GM21723 (cell line): ENCODE measurements at regions not wholly inside any gene's neighbourhood (a gene's known extent, or its start where the extent isn't known, plus 50 kb on each side); places are given as distances from the start of the nearest gene placed in this dataset.

Experiments used
- ATAC-seq: cut with Tn5 transposase; IDR thresholded peaks from one replicate; pipeline ENCODE4 v1.9.1; 2021; ENCODE audit warnings: mild to moderate bottlenecking, moderate library complexity; ENCODE audit not compliant: unreplicated experiment

DNA sequence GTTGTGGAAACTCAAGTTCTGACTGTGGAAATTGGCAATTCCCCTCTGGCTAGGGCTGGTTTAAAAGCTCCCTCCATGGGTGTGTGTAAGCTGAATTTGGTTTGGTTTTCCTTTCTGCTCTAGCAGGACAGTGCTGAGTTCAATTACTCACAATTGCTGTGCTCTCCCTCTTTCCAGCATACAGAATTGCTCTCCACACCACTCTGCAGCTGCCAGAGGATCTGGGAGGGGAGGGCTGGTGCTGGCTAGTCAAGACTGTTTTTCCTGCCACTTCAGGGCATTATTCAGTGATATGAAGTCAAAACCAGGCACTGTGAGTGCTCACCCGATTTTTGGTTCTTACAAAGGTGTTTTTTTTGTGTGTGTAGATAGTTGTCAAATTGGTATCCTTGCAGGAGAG lies 336.9 kb upstream of the SLC24A2 start:
- ATAC-seq: no peak

DNA sequence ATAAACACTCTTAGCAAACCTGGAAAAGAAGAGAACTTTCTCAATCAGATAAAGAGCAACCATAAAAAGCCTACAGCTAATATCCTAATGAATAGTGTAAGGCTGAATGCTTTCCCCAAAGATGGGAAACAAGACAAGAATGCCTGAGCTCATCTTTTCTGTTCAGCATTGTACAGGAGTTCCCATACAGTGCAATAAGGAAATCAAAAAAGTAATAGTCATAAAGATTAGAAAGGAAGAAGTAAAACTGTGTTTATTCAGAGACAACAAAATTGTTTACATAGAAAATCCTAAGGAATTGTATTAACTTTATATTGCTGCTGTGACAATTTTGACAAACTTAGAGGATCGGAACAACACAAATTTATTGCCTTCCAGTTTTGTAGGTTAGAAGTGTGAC lies 330.7 kb upstream of the SLC24A2 start:
- ATAC-seq: no peak

DNA sequence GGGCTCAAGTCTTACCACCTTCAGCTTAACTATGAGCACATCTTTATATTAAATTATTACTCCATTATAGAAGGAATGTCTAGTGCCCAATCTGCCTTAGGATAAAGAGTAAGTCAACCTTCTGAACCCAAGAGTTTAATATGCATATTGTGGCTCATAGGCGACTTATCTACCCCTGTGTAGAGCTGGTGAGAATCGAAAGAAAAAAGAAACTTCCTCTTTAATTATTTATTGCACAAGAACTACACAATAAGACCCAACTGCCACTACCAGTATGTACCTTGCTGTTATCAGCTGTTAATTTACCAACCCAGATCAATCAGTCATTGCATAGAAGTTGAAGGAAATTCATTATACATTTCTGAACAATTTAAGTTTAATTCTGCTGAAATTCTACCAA lies 329.1 kb upstream of the SLC24A2 start:
- no peak for ATAC-seq

DNA sequence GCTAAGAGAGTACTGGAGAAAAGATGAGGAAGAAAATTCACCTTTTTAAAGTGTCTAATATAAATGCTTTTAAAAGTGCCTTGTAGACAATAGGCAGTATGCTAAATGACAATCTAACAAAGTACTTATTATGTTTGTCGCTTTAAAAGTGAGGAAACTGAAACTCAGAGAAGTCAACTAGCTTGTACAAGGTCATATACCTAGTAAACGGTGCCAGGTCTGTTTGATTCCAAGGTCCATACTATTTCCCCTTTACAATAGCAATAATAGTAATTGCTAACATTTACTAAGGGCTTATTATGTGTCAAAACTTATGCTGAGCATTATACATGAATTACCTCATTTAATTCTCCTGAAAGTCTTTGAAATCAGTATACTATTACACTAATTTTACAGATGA lies 328.6 kb upstream of the SLC24A2 start:
- ATAC-seq: no peak

DNA sequence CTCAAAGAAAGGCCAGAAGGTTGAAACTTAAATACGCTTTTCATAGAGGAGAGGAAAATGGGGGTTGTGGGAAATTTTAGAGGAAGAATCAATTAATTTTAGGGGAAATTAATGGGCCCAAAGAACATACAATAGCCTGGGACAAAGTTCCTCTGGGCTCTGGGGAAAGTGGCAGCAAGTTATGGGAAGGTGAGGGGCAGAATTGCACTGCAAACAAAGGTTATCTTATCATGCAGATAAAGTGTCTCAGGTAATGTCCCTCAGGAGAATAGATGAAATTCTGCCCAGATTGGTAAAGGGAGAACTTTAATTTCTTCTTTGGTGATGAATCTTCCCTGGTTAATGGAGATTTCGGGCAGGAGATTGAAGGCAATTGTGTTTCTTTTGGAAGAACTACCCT lies 326.1 kb upstream of the SLC24A2 start:
- no peak for ATAC-seq

DNA sequence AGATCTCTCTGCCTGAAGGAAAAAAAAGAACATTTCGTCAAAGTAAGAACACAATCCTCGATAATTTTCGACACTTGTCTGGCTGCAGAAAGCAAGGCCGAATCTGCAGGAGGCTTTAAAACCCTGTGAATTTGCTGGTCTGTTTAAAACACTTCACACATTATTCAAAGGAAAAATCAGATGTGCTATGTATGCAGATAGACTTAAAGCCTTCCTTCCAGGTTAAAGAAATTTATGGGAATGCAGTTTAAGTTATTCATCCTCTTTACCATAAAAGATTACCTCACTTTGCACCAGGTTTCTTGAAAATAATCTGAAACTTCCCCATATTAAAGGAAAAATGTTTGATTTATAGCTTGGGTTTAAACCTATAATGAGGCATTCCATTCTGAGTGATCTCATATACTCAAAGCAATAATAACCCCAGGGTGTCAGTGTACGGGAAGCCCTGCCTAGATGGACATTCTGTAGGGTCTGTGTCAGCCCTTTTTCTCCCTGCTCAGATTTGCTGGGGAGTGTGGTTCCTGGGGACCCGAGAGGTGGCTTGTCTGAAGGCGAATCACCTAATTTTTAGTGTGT lies 323.5 kb upstream of the SLC24A2 start:
- no peak for ATAC-seq

DNA sequence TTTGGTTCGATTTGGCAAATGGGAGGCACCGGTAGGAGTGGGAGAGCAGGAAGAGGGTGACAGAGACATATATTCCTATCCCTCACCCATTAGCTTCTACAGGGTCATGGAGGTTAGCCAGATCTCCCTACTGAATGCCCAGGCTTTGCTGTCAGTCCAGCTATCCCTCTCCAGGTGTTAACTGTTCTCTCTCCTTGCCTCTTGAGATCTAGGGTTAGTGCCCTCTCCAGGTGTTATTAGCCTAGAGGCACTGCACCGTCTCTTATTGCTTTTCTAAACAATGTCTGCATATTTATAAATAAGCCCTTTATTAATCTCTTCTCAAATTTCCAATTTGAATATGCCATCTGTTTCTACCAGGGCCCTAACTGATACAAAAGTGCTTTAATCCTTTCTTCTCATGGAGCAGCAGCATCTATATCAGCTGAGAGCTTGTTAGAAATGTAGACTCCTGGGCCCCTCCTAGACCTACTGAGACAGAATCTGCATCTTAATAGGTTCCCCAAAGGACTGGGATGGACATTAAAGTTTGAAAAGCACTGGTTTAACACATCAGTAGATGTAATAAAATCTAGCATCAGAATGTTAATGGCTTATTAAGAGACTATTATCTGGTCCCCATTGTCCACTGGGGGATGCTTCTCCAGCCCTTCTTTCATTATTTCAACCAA lies 322.5 kb upstream of the SLC24A2 start:
- ATAC-seq: no peak

DNA sequence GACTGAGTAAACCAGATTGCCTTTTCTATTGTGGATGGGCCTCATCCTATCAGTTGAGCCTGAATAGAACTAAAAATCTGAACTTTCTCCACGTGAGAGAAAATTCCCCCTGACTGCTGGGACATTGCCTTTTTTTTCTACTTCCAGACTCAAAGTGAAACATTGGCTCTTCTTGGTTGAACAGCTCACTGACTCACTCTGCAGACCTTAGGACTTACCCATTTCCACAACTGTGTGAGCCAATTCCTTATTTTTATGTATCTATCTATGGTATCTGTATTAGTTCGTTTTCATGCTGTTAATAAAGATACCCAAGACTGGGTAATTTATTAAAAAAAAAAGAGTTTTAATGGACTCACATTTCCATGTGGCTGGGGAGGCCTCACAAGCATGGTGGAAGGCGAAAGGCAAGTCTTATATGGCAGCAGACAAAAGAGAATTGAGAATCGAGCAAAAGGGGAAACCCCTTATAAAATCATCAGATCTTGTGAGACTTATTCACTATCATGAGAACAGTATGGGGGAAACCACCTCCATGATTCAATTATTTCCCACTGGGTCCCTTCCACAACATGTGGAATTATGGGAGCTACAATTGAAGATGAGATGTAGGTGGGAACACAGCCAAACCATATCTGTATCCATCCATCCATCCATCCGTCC lies 306.7 kb upstream of the SLC24A2 start:
- no peak for ATAC-seq

DNA sequence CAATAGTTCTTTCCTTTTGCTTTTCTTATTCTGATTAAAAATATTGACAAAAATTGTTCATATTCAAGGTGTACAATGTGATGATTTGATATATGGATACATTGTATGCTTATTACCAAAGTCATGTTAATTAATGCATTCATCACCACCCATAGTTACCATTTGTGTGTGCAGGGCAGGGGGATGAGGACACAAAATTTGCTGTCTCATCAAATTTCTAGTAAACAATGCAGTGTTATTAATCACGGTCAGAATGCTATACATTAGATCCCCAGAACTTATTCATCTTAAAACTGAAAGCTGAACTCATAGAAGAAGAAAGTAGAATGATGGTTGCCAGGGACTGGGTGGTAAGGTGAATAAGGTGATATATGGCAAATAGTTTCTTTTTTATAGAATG lies 303.7 kb upstream of the SLC24A2 start:
- ATAC-seq: no peak

DNA sequence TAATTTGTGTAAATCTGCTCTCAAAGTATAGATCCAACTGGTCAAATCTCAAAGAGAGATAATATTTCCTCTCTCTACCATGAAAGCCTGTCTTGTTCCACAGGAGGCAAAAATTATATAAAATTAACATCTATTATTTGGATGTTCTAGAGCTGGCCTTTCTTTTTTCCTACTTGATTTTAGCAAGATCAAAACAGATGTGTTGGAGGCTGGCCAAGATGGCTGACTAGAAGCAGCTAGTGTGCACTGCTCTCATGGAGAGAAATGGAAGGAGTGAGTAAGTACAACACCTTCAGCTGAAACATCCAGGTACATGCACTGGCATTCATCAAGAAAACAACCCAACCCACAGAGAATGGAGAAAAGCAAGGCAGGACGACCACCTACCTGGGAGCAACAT lies 298.6 kb upstream of the SLC24A2 start:
- no peak for ATAC-seq

DNA sequence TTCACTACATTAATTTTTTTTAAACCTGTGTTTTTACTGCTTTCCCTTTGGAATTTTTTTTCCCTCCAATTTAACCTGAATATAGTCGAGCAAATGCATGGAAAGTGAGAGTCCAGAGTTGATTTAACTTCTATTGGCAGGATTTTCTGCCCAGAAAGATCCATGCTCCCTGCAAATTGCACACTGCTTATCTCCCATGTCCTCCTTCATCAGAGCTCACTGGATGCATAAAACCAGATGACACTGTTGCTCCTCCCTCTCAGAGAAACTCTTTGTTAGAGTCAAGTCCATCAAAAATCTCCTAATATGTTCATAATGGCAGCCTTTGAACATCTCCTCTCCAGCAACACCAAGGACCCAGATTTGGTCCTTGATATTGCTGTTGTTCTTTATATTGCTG lies 297.0 kb upstream of the SLC24A2 start:
- ATAC-seq: no peak

DNA sequence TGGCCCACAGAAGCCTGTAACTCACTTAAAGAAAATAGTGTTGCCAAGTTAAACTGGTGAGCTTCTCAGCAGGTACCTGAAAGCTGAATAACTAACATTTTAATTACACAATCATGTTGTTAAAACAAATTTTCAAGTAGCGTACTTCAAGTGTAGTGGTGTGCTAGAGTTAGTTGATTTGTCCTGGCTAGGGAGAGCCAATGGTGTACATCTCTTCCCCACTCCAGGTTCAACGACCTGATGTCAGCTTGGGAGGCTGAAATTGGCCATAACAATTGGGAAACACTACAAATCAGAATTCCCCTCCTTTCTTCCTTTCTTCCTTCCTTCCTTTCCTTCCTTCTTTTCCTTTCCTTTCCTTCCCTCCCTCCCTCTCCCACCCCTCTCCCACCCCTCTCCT lies 295.3 kb upstream of the SLC24A2 start:
- no peak for ATAC-seq

DNA sequence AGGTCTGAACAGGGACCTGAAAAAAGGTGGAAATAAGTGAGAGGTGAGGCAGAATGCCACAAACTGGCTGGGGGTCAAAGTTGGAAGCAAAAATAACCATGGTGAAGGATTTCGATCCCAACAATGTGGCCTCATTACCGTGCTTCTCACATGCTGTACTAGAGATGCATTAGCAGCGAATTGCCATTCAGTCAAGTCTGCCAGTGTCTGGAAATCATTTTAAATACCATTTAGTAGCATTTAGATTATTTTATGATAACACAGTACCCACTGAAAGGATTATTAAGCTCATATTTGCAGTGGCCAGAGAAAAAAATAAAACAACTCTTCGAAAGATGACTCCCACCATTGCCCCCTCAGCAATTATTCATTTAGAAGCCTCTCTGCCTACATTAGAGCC lies 294.6 kb upstream of the SLC24A2 start:
- no peak for ATAC-seq

DNA sequence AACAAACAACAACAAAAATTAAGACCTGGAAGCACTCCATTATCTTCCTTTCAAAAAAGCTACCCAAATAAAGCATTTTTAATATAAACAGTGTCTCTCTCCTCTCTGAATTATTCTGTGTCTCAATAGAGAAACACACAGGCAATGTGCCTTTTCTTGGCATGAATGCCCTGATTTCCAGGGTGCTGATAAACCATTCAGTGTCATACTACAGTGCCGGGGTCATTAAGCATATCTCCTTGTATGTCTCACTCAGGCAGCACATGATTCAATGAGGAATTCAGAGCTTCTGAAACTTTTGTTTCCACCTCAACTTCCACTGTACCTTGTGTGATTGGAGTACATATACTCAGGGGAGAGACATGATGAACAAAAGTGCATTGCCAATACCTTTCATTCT lies 294.0 kb upstream of the SLC24A2 start:
- ATAC-seq: no peak

DNA sequence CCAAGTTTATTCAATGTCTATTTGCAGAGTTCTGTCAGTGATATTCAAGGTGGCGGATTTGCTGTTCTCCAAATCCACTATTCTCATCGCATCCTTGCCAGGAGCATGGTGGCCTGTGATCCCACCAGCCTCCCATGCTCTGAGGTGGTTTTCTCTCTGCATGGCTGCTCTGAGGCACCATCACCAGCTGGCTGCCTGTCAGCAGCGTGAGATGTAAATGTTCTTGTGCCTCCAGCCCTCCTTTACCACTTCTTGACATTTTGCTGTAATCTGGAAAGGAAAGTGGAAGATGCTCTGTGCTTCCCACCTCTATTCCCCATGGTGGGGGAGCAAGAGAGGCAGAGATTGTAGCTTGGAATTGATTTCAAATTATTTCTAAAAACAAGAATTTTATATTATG lies 293.6 kb upstream of the SLC24A2 start:
- no peak for ATAC-seq

DNA sequence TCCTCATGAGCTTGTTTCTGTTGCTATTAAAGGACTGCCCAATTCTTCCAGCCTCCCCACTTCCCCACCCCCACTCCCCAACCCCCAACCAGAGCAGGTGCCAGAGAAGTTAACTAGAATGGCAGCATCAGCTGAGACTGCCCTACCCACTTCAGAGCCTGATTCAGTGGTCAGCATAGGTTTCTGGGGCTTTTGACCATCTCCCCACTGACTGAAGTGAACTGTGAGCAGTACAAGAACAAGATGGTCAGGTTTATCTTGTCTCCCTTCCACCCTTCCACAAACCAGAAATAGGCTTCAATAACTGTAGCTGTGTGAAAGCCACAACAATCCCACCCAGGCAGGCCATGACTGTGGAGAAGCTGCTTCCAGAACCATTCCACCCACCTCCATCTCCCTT lies 289.4 kb upstream of the SLC24A2 start:
- ATAC-seq: no peak

DNA sequence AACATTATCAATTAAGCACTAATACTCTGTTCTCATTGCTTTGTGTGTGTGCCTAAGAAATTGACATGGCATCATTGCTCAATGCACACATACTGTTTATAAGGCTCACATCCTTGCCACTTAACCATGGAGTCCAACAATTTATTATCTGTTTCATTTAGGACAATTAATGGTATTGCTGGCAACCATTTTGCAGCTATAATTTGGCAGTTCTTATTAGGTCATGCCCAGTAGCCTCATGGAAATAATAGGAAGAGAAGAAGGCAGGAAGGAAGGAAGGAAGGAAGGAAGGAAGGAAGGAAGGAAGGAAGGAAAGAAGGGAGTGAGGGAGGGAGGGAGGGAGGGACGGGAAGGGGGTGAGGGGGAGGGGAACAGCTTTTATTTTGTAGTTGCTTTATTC lies 285.5 kb upstream of the SLC24A2 start:
- no peak for ATAC-seq

DNA sequence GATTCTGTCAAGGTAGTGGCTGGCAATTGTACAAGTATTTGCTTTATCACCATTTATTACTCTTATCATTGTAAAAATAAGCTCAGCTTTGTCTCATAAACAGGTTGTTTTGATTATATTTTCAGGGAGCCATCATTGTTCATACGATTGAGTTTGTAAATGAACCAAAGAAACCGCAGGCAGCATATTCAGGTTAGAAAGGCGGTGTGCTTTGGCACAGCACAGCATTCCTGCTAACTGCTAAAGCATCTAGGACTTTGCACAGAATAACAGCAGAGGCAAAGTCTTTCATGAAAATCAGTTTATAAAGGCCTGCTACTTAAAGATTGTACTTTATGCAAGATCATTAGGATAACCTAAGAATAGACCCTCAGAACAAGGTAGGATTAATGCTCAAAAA lies 281.5 kb upstream of the SLC24A2 start:
- no peak for ATAC-seq

DNA sequence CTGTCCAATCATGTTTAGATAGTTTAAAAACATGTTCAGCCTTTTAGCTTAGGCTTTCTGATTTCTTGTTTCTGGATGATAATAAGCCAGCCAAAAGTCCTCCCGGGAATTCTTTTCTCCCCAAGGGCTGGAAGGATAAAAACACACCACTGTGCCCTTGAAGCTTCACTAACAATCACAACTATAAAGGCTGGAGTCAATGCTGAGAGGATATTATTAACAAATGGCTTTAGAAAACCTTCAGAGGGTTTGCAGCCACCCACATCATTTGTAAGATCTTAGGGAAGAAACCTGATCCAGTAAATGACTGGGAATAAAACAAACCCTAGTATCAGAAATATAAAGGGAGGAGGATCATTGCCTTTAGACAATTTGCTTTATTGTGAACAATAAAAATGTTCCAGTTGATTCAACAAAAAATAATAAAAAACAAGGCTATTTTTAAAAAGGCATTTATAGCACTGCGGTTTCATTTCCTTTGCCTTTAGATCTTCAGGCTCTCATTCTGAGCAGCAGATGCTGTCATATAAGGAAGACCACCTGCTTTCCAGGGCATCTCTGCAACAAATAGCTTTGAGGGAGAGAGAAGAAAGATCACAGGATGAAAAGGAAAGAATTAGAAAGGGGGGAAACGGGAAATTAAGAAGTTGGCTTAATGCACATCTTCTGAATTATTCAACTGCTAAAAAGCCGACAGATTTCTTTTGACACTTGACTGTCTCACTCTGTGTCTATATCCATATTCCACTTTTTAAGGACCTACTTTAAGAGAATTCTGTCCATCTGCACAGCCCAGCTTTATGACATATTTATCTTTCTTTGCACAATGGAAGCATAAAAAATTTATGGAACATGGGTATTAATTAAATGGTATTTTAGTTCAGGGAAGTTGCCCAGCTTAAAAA lies 277.2 kb upstream of the SLC24A2 start:
- ATAC-seq: no peak

DNA sequence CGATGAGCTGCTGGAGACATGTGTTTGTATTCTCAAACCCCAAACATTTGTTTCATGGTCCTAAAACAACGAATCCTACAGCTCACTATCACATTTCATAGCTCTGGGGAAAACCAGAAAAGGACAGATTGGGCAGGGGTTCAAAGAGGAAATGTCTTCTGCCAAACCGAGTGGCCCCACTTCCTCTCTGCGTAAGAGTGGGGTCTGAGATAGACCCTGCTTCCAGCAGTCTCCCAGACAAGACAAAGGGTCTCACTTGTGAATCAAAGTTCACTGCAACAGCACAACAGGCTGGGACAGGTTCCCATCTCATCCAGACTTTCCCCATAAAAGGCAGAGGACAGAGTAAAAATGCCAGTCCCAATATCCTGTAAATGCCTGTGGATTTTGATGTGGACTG lies 276.2 kb upstream of the SLC24A2 start:
- no peak for ATAC-seq

DNA sequence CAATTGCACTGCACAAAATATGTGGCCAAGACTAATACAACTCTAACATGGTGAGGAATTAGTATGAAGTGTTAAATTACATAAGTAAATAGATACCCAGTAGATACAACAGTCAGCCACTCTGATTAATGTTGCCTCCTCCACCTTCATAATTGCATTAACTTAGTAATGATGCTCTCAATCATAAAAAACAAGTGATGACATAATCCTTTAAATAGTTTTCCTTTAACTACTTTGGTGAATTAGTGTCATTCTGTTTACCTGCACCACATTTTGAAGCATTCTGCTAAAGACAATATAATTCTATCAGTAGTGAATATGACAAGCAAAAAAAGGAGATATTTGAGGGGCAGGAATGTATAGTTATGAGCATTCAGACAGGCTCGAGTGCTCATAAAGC lies 265.9 kb upstream of the SLC24A2 start:
- ATAC-seq: no peak

DNA sequence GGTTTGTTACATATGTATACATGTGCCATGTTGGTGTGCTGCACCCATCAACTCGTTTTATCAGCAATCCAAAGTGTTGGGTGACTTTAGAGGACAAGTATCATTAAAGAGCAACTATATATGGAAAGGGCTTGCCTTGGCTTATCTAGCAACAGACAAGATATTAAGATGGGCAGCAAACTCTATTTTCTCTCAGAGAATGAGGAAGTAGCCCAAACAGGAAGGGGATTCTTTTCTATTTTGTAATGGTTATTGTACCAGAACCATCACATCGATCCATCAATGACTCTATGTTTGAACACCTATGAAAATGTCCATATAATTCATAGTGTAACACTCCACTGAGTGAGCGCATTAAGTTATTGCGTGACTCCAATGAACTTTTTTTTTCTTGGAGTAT lies 260.1 kb upstream of the SLC24A2 start:
- ATAC-seq: no peak
